ENCODE measurements at regions not wholly inside any gene's neighbourhood (a gene's known extent, or its start where the extent isn't known, plus 50 kb on each side); places are given as distances from the start of the nearest gene placed in this dataset.

DNA sequence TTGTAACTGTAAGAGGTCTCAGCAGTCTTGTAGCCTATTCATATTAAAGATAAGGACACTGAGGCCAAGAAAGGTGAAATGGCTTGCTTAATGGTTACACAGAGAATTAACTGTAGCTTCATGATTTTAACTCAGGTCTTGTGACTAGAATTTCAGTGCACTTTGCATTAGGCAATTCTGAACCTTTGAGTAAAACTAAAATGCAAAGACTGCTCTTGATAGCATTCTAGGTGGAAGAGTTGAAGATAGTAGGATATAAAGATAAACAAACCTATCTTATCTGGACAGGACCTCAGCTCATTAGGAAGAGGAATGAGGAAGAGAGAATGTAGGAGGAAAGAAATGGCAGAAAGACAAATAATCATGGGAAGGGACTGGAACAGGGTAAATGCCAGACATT is 68.6 kb upstream of the RGL1 start:
- H3K27me3 ChIP-seq = no peaks in the 10 kb centered on the region
- no peak for DNase-seq (ENCODE audit: low spot score in 2 of 2)
- intact Hi-C loops (cut with DNase I) = no loop called here
- H3K4me1 ChIP-seq = peaks cover 0 to 3% of the 10 kb centered on the region in 2 donors
- no peaks in the 10 kb centered on the region for H3K36me3 ChIP-seq
- no peak overlapping the region for H3K4me3 ChIP-seq
- no peak overlapping the region for H3K27ac ChIP-seq
- no peaks in the 10 kb centered on the region for H3K9me3 ChIP-seq
- TF ChIP-seq, protein P1, sequence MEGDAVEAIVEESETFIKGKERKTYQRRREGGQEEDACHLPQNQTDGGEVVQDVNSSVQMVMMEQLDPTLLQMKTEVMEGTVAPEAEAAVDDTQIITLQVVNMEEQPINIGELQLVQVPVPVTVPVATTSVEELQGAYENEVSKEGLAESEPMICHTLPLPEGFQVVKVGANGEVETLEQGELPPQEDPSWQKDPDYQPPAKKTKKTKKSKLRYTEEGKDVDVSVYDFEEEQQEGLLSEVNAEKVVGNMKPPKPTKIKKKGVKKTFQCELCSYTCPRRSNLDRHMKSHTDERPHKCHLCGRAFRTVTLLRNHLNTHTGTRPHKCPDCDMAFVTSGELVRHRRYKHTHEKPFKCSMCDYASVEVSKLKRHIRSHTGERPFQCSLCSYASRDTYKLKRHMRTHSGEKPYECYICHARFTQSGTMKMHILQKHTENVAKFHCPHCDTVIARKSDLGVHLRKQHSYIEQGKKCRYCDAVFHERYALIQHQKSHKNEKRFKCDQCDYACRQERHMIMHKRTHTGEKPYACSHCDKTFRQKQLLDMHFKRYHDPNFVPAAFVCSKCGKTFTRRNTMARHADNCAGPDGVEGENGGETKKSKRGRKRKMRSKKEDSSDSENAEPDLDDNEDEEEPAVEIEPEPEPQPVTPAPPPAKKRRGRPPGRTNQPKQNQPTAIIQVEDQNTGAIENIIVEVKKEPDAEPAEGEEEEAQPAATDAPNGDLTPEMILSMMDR (IDR thresholded peaks at IDR 0.05) = no peak

DNA sequence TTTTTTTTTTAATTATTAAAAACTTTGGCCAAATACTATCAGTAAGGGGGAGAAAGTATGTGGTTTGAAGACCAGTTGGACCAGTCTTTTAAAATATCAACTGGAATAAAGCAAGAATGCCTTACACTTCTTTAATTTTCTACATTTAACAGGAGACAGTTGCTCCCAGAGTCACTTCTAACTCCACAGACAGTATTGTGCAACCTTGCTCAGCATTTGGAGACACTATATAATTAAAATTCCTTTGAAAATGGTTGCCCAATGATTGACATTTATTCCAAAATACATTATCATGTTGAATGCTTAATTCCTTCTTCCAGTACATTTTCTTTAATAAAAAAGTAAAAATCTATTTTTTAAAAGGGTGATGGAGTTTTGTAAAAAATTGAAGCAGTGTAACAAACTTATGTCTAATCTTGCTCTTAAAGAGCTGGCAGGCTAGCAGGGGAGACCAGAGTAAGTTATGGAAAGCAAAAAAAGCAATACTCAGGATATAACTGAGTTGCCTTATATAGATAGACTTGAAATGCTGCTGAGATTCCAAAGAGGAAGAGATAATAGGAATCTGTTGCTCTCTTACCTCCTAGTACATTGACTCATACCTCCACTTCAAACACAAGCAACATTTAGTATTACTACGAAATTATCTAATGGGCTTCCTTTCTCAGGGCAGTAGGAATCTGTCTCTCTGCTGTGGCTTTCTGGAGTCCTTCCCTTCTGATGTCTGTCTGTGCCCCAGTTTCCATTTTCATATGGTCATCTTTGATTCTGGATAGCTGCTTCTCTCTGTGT is 69.7 kb upstream of the RGL1 start:
- Histone ChIP-seq H3K4me3 (peak overlapping the region in 1 of 2 donors; percentile 30), H3K4me1 (peaks cover 0 to 3% of the 10 kb centered on the region in 2 donors), H3K27ac (no peak overlapping the region), H3K36me3 (no peaks in the 10 kb centered on the region), H3K27me3 (no peaks in the 10 kb centered on the region), H3K9me3 (no peaks in the 10 kb centered on the region)
- TF ChIP-seq, protein P1 (IDR thresholded peaks at IDR 0.05) = no peak
- intact Hi-C loops (cut with DNase I) = no loop called here
- no peak for DNase-seq (ENCODE audit: low spot score in 2 of 2)

DNA sequence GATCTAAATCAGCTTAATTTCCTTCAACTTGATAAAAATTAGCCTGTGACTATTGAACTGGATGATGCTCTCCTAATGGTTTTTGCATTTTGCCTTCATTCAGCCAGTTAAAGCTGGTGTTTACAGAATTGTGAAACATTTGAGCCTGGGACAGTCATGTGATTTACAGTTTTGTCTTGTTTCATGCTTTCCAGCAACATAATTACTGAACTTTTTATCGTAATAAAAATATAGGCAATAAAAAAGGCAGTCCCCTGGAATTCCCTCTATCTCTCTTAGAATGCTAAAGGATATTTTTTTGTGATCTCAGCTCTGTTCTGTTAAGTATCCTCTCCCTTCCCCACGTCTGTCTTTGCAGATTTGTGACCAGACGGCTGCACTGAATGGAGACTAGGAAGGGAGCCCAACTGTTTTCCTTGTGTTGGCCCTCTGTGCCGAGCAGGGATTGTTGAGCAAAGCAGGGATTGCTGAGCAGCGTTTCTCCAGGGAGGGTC is 70.3 kb upstream of the RGL1 start:
- no peak for DNase-seq (ENCODE audit: low spot score in 2 of 2)
- intact Hi-C loops (cut with DNase I) = no loop called here
- H3K4me1 ChIP-seq = peaks cover 0 to 3% of the 10 kb centered on the region in 2 donors

GRCh38 chr1:183733715-183734114 is 71.2 kb upstream of the RGL1 start:
- Histone ChIP-seq H3K27ac (no peak overlapping the region), H3K27me3 (no peaks in the 10 kb centered on the region), H3K9me3 (no peaks in the 10 kb centered on the region), H3K4me3 (no peak overlapping the region), H3K36me3 (no peaks in the 10 kb centered on the region), H3K4me1 (peaks cover 0 to 3% of the 10 kb centered on the region in 2 donors)
- TF ChIP-seq, protein P1 (IDR thresholded peaks at IDR 0.05) = no peak
- intact Hi-C loops (cut with DNase I) = no loop called here
- no peak for DNase-seq (ENCODE audit: low spot score in 2 of 2)

More for the DNA sequence above, 70.3 kb upstream of the RGL1 start:
- peak overlapping the region in 1 of 2 donors; percentile 30 for H3K4me3 ChIP-seq
- H3K9me3 ChIP-seq = no peaks in the 10 kb centered on the region
- no peaks in the 10 kb centered on the region for H3K27me3 ChIP-seq
- TF ChIP-seq, protein P1 (IDR thresholded peaks at IDR 0.05) = no peak
- H3K27ac ChIP-seq = no peak overlapping the region
- H3K36me3 ChIP-seq = no peaks in the 10 kb centered on the region

- intact Hi-C loops (cut with DNase I) = no loop called here
- H3K4me3 ChIP-seq = no peak overlapping the region
- H3K4me1 ChIP-seq = peaks cover 0 to 3% of the 10 kb centered on the region in 2 donors
- no peak for DNase-seq (ENCODE audit: low spot score in 2 of 2)
- TF ChIP-seq, protein P1 (IDR thresholded peaks at IDR 0.05) = no peak
- no peaks in the 10 kb centered on the region for H3K36me3 ChIP-seq
- no peaks in the 10 kb centered on the region for H3K27me3 ChIP-seq
- H3K27ac ChIP-seq = no peak overlapping the region
- H3K9me3 ChIP-seq = no peaks in the 10 kb centered on the region
These were observed 72.6 kb upstream of the RGL1 start for GRCh38 chr1:183732236-183732880.

All from ascending aorta (tissue), 2 donors.